ENCODE measurements at regions not wholly inside any gene's neighbourhood (a gene's known extent, or its start where the extent isn't known, plus 50 kb on each side); places are given as distances from the start of the nearest gene placed in this dataset.

DNA sequence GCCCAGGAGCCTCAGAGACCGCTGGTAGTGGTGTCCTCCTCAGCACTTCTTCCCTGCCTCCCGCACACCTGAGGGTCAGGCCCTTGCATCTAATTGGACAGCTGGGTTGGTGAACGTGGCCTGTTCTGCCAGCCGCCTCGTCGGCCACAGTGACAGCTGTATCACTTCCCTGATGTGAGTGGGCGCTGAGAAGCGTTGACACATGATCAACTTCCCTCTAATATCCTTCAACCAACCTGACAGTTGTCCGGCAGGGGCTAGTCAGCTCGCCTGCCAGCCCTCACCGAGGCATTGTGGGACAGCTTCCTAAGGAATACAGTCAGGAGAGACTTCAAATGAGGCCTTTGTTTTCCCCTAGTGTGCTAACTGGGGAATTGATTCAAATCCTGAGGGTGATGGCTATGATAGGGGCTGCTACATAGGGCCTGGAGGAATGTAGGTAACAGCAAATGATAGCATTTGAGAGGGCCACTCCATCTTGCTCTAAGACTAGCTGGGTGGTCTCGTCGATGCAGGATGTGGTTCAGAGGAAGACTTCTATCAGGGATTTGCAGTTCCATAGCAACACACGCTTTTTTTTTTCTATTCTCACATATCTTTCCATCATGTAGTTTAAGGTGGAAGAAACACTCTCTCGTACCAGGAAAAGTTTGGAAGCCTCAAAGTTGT is 230.8 kb downstream of the TSHZ3 start:
- DNase-seq, result no peak

- DNase-seq, result no peak
Observed at GRCh38 chr19:31114585-31114984, 234.7 kb downstream of the TSHZ3 start.

- no peak for DNase-seq
Observed at GRCh38 chr19:31113293-31113692, 235.9 kb downstream of the TSHZ3 start.

- no peak for DNase-seq
Observed at GRCh38 chr19:31112158-31112557, 237.1 kb downstream of the TSHZ3 start.

DNA sequence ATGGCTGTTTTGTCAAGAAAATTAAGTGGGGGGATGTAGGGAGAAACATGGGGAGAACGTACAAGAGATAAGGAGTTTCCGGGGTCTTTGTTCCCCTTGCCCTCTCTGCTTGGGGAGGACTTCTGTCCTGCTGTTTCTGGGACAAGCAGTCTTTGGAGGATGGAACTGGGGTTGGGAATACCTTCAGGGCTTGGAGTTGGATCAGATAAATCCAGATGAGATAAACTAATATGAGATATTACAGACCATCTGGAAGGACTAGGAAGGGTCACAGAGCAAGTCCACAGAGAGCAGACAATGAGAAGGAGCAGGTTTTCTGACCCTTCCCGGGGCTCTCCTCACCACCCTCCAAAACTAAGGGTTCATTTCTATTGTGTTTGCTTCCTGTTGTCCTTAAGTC is 237.5 kb downstream of the TSHZ3 start:
- DNase-seq, result no peak

GRCh38 chr19:31110336-31110735 is 238.9 kb downstream of the TSHZ3 start:
- DNase-seq, result no peak

DNA sequence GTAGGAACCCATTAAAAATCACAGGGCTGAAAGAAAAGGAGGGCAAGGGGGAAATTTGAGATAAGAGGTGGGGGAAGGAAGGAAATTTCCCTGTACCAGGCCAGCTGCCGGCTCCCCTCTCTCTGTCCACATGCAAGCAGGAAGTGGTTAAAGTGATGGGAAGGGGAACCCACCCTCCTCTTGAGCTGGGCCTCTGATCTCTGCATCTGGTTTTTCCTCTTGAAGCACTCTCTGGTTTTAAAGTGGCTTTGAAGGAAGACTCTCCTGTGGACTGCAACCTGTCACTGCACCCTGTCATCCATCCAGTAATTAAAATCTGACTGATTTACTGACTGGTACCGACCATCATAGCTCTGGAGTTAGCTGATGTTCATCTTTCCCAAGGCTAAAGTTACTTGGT is 239.6 kb downstream of the TSHZ3 start:
- DNase-seq, result no peak

DNA sequence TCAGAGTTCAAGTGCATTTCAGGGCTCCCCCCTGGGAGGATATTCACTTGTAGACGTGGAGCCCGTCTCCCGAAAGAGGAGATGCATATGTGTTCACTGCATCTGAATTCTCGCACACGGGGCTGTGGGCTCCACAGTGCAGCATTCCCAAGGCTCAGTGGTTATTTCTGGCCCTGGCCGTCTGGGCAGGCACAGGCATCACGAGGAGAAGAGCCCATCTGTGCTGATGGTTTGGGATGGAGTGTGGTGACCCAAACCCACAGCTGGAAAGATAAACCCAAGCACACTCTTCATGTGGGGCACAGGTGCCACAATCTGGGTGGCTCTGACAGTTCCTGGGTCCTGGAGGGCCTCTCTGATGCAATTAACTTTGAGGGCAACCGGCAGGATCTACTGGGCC is 242.1 kb downstream of the TSHZ3 start:
- no peak for DNase-seq

DNA sequence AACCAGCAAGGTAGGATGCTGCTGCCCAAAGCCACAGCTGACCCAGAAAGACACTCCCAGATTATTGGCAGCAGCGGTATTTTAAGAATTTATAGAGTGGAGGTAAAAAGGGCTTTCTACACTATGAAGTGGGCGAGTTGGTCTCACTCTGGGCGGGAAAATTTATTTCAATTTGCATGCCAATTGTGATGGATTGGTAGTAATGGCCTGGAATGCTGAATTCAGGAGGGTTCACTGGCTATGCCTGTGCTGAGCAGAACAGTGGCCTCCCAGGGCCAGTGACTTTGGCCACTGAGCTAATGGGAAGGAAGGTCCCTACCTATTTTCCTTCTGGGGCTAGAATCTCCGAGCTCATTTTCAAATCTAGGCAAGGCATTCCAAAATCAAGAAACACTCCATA is 243.5 kb downstream of the TSHZ3 start:
- no peak for DNase-seq

DNA sequence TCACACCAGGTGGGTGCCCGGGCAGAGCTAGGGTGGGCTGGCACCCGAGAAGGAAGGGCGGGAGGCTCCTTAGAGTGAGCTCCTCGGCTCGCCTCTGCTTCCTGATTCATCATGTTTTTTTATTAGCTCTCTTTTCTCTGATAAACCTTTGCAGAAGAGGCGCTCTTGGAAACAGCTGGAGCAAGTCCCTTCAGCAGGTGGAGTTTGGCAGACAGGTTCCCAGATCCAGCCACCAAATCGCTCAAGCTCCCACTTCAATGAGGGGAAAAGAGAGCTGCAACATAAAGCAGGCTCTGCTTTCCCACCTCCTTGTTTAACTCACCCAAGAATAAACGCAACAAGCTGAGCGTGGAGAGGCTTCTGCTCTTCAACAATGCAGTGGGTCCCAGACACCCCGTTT is 244.8 kb downstream of the TSHZ3 start:
- no peak for DNase-seq

DNA sequence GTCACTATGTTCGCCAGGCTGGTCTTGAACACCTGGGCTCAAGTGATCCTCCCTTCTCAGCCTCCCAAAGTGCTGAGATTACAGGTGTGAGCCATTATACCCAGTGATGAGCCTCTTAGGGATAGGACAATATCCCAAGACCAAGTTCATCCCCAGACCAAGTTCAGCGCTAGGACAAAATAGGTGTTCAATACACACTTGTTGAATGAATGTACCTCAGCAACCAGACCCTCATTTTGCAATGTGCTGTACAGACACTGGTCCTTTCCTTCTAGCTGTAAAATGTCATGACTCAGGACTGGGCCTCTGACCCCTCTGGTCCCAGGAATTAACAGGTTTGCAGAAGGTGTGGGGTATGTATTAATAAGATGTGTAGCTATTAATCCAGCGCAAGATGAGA is 246.0 kb downstream of the TSHZ3 start:
- no peak for DNase-seq

DNA sequence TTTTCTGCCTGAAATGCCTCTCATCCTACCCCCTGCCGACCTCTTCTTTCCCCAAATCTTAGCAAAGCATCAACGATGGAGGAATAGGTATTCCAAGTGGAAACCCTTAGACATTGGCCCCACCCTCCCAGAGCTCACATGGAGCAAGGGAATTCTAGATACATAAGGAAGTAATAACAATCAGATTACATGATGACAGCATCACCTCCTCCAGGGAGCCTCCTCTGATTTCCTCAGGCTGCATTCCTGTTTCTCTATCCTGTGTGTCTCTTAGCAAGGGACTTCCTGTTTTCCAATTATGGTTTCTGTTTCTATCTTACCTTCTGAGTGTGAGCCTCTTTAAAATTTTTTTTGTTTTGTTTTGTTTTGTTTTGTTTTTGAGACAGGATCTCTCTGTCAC is 246.6 kb downstream of the TSHZ3 start:
- no peak for DNase-seq

DNA sequence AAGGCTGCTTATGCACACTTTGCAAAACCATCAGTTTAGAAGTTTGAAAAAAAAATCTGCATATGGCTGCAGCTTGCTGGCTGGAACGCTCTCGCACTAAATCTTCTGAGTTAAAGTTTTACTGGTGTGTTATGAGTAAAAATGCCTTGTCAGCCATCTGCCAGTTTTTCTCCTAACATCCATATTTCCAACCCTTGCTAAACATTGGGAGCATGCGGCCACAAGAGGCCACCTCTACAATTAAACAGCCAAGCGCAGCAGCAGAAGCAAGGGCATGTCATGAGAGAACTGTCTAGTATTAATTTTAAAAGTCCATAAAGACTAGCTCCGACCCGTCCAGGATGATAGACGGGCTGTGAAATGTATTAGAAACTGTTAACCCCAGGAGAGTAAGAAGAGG is 248.3 kb downstream of the TSHZ3 start:
- DNase-seq, result no peak

DNA sequence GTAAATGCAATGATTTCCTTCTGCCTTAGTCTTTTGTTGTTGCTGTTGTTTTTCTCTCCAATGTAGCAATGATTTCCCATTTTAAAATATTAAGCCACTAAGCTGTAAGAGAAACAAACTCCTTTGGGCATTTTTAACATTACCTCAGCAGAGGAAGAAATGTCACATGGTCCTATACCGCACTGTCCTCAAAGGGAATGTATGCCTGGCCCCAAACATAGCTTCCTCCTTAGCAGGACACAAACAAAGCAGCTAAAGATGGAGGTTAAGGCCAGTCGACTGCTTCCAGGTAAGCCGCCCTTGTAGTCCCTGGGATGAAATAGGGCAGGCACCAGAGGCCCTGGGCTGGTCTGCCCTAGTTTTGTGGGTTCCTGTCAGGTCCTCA is 249.0 kb downstream of the TSHZ3 start:
- DNase-seq, result no peak

- DNase-seq, result no peak
Observed at GRCh38 chr19:31099515-31100205, 249.6 kb downstream of the TSHZ3 start.

- DNase-seq, result no peak
Observed at GRCh38 chr19:31098836-31099235, 250.4 kb downstream of the TSHZ3 start.

- DNase-seq, result no peak
Observed at GRCh38 chr19:31096935-31097545, 252.2 kb downstream of the TSHZ3 start.

- no peak for DNase-seq
Observed at GRCh38 chr19:31096062-31096830, 253.0 kb downstream of the TSHZ3 start.

DNA sequence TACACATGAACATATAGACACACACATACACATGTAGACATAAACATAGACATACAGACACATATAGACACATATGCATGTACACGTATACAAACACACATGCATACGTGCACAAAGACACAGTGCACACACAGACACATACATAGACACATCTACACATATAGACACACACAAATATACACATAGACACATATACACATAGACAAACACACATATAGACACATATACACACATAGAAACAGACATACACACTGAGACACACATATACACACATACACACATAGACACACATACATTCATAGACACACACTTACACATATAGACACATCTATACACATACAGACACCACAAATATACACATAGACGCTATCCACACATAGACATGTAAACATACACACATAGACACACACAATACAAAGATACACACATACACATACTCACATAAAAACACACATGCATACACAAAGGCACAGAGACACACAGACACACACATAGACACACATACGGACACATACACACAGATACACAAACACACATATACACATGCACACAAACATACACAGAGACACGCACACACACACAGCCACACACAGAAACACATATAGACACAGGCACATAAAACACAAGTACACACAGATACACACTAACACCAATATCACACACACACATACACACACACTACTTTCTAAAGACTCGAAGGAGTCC is 254.0 kb downstream of the TSHZ3 start:
- DNase-seq, result no peak

- no peak for DNase-seq
Observed at GRCh38 chr19:31092274-31092673, 257.0 kb downstream of the TSHZ3 start.

- DNase-seq, result no peak
Observed at GRCh38 chr19:31089681-31090080, 259.6 kb downstream of the TSHZ3 start.

DNA sequence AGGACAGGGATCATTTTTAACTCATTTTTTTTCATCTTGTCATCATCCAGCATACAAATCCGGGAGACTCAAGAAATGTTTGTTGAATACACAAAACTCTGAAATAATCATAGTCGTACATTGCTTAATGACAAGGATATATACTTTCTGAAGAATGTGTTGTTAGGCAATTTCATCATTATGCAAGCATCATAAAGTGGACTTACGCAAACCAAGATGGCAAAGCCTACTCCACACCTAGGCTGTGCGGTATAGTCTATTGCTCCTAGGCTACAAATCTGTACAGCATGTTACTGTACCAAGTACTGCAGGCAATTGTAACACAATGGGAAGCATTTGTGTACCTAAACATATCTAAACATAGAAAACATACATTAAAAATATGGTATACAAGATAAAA is 264.1 kb downstream of the TSHZ3 start:
- no peak for DNase-seq

DNA sequence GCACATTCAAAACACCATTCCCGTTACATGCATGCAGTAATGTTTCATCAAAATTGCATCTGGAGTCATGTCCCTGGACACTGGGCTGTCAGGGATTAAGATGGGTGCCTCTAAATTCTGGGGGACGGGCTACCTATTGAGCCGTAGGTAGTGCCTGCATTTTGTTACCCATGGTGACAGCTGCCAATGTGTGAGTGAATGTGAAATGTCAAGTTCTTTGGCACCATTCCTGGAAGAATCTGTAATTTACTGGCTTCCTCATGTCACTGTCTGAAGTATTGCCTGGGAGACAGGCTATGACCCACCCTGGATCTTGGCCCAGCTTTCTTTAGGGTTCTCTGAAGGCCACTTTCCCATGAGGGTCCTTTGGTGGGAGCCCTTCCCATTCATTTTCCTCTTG is 266.1 kb downstream of the TSHZ3 start:
- DNase-seq, result no peak

All from NCI-H2029 (cell line).